GM12892 (cell line): ENCODE measurements at regions not wholly inside any gene's neighbourhood (a gene's known extent, or its start where the extent isn't known, plus 50 kb on each side); places are given as distances from the start of the nearest gene placed in this dataset.

Experiments
- POLR2A ChIP-seq: IDR thresholded peaks from 2 replicates; pipeline ENCODE4 v1.6.1; 2011; ENCODE audit warnings: low read depth, low read length, control low read depth
- POLR2AphosphoS5 ChIP-seq: IDR thresholded peaks from 2 replicates; pipeline ENCODE4 v1.6.1; 2011; ENCODE audit warnings: low read depth, low read length, control low read depth
- TAF1 ChIP-seq: IDR thresholded peaks from 2 replicates; pipeline ENCODE4 v1.6.1; 2011; ENCODE audit warnings: low read depth, mild to moderate bottlenecking, control low read depth, low read length, borderline replicate concordance

- TF ChIP-seq POLR2AphosphoS5 (no peak), POLR2A (no peak), TAF1 (no peak)
These were observed 1579.2 kb upstream of the ACVR2A start for GRCh38 chr2:146265656-146266055.
